GM18520 (cell line): ENCODE measurements at regions not wholly inside any gene's neighbourhood (a gene's known extent, or its start where the extent isn't known, plus 50 kb on each side); places are given as distances from the start of the nearest gene placed in this dataset.
"Not testable (repeated sequence)": the region's sequence is repeated elsewhere in the genome, so short reads cannot be mapped to it uniquely, and the experiment has no call there.

Experiments
- ATAC-seq: cut with Tn5 transposase; IDR thresholded peaks from one replicate; pipeline ENCODE4 v1.9.1; 2021; ENCODE audit not compliant: unreplicated experiment

DNA sequence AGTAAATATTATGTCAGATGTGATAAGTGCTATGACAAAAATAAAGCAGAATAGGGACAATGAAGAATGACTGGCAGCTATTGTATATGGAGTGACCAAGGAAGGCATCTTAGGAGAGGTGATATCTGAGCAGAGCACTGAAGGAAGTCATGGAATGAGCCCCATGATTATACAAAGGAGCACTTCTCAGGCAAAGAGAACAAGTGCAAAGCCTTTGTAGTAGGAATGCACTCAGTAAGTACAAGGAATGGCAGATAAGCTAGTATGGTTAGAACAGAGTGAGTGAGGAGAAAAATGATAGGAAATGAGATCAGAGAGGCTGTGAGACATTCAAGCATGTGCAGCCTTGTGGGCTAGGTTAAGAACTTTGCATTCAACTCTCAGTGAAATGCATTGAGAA is 214.8 kb downstream of the LURAP1L start:
- ATAC-seq: no peak

- no peak for ATAC-seq
Observed at GRCh38 chr9:12993466-12993865, 218.6 kb downstream of the LURAP1L start.

- ATAC-seq: no peak
Observed at GRCh38 chr9:12997009-12997408, 222.2 kb downstream of the LURAP1L start.

GRCh38 chr9:13001989-13002580 is 227.3 kb downstream of the LURAP1L start:
- ATAC-seq: no peak

- no peak for ATAC-seq
Observed at GRCh38 chr9:13002740-13003139, 227.9 kb downstream of the LURAP1L start.

- no peak for ATAC-seq
Observed at GRCh38 chr9:13009871-13010270, 235.1 kb downstream of the LURAP1L start.

- no peak for ATAC-seq
Observed at GRCh38 chr9:13013991-13014883, 239.4 kb downstream of the LURAP1L start.

DNA sequence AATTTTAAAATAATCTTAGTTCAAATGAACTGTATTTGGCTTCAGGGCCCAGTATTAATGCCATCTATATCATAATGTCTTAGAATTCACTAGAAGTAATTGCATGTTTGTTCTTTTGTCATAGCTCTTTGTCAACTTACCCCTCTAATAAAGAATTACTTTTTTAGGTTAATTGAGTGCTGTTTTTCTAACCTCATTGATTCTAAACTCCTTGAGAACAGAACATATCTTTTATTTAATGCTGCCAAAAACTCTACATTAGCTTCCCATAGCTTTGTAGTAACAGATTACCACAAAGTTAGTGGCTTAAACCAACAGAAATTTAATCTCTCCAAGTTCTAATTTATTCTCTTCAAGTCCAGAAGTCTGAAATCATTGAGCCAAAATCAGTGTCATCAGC is 242.4 kb downstream of the LURAP1L start:
- ATAC-seq: no peak

- ATAC-seq: no peak
Observed at GRCh38 chr9:13020146-13021040, 245.6 kb downstream of the LURAP1L start.

DNA sequence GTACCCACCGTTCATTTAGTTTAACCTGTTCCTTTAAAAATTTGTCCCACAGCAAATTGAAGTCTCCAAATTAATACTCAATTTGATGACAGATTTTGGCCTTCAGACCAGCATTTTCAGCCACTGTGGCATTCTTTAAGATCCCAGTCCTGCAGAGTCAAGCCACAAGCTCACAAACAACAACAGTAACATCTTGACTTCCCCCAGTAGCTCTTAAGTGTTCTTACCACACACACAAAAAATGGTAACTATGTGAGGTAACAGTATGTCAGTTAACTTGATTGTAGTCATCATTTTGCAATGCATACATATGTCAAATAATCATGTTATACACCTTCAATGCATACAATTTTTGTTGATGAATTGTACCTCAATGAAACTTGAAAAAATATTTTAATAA is 247.9 kb downstream of the LURAP1L start:
- ATAC-seq: no peak

DNA sequence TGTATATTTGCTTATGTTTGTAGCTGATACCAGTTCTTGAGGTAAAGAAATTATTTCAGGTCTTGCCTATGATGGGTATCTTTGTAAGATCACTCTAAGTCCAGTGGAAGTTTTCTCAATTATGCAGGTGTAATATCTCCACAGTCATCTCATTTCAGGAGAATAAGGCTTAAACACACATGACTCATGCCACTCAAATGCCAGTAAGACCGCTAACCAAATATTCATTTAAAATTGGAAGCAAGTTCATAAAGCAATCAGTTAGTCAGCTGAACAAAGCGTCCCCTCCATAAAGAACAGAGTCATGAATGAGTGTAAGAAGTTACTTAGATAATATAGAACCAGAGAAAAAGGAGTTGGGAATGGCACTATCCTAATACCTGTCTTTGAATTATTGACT is 248.7 kb downstream of the LURAP1L start:
- no peak for ATAC-seq

DNA sequence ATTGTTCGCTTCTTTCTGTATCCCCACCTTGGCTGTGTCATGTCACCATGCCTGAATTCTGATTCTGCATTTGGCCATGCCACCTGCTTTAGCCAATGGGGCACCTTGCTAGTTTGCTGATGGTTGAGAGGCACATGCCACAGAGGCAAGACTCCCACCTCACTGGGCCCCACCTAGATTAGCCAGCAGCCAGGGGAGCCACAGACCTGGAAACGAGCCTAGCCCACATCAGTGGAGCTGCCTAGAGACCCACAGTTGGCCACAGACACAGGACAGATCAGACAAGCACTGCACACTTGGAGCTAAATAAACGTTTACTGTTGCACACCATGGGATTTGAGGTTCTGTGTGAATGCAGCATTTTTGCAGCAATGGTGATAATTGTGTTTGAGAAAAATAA is 252.1 kb downstream of the LURAP1L start:
- ATAC-seq: no peak

DNA sequence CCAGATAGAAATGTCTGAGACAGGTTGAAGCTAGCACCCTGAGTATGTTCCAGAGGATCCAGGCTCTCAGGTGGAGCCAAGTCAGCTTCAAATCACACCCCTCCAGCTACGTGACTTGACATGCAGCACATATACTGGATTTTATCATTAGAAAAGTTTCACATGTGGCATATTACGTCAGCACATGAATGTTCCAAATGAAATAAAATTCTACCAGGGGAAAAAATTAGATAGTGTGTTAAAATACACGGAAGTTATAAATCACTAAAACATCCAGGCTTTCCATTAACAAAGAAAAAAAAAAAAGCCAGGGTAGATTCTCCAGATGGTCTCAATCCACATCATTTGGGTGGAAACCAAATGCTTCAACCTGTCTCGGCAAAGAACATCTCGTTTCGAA is 251.6 kb downstream of the MPDZ start:
- no peak for ATAC-seq

DNA sequence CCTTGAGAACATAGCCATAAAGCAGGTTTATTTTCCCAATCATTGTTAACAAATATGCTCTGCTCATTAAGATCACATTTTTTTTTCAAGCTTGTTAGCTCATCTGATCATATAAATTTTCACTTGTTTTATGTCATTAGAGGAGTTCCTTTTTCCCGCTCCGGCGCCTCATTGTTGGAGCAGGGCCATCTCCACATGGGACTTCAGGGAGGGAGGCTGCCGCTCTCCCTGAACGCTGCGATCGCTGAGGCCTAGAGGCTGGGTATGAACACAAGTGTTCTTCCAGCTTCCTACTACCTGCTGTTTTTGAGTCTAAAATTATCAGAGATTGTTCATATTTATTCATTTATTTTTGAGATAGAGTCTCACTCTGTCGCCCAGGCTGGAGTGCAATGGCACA is 246.9 kb downstream of the MPDZ start:
- ATAC-seq: no peak

GRCh38 chr9:13033959-13034693 is 245.4 kb downstream of the MPDZ start:
- ATAC-seq: no peak

DNA sequence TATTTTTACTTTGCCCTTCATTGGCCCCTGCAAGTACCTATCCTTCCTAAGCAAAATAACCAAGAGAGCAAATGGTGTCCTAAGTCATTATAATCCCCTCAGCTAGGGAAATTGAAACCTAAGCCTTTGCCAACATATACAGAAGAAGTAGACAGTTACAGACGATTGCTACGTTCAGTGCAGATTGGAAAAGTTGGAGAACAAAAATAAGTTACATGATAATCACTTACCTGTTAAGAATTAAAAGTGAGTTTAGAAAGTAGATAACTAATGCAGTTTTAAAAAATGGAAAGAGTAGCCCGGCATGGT is 244.8 kb downstream of the MPDZ start:
- no peak for ATAC-seq

GRCh38 chr9:13035822-13036221 is 243.7 kb downstream of the MPDZ start:
- no peak for ATAC-seq

- not testable (repeated sequence) for ATAC-seq
Observed at GRCh38 chr9:13037808-13038207, 241.7 kb downstream of the MPDZ start.

DNA sequence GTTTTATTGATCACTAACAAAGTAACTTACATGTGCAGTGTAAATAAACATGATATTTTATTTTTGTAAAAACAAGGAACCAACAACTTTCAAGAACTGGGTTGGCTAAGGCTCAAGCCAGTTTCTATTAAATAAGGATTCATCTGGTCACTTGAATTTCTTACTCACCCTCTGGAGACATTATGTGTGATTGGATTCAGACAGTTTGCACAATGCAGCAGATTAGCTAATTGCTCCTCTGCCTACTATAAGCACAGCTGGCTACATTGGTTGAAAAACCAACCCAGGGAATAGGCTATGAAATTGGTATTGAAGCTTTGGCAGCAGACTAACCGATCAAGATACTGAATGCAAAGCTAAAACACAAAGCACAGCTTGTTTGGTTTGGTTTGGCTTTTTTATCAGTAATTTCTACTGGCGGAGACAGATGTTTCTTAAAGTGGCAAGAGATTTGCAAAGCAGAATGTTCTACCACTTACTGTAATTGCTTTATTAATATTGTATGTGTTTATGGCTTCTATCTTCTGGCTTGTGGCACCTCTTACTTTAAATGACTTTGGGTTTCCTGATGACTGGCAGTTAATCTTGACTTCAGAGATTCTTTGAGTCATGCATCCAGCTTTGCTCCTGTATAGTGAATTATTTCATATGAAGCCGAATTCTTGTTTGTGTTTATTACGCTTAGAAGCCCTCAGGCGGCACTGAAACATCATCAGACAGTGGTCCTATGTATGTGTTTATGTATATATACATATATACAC is 231.5 kb downstream of the MPDZ start:
- ATAC-seq: no peak

- no peak for ATAC-seq
Observed at GRCh38 chr9:13049223-13049622, 230.3 kb downstream of the MPDZ start.
